ENCODE measurements at regions not wholly inside any gene's neighbourhood (a gene's known extent, or its start where the extent isn't known, plus 50 kb on each side); places are given as distances from the start of the nearest gene placed in this dataset.
A peak's percentile ranks its signal among the peaks of the same experiment; 100 is the strongest.

- H3K36me3 ChIP-seq (ENCODE audit: insufficient read depth, low read length), result no peaks in the 10 kb centered on the region
- no peaks in the 10 kb centered on the region for H3K79me2 ChIP-seq (ENCODE audit: control insufficient read depth, insufficient read depth, low read length, unreplicated experiment)
- no peak overlapping the region for H3K4me3 ChIP-seq (ENCODE audit: low read depth, low read length)
- H3K27me3 ChIP-seq (ENCODE audit: insufficient read depth, low read length), result no peaks in the 10 kb centered on the region
- H3K4me1 ChIP-seq (ENCODE audit: control insufficient read depth, insufficient read depth, low read length, unreplicated experiment), result peaks cover 27% of the 10 kb centered on the region
- no peak overlapping the region for H2AFZ ChIP-seq (ENCODE audit: low read length, unreplicated experiment)
- H3K27ac ChIP-seq (ENCODE audit: low read depth, low read length), result no peak overlapping the region
Observed at GRCh38 chr5:143680672-143681259, 131.2 kb upstream of the HMHB1 start.

GRCh38 chr5:143679777-143680176 is 132.2 kb upstream of the HMHB1 start:
- Histone ChIP-seq H3K4me3 (ENCODE audit: low read depth, low read length) (no peak overlapping the region), H3K79me2 (ENCODE audit: control insufficient read depth, insufficient read depth, low read length, unreplicated experiment) (no peaks in the 10 kb centered on the region), H2AFZ (ENCODE audit: low read length, unreplicated experiment) (no peak overlapping the region), H3K36me3 (ENCODE audit: insufficient read depth, low read length) (no peaks in the 10 kb centered on the region), H3K27ac (ENCODE audit: low read depth, low read length) (peak overlapping the region; percentile 21; the same call in 1 of the 2 replicates), H3K4me1 (ENCODE audit: control insufficient read depth, insufficient read depth, low read length, unreplicated experiment) (peaks cover 27% of the 10 kb centered on the region), H3K27me3 (ENCODE audit: insufficient read depth, low read length) (no peaks in the 10 kb centered on the region)

DNA sequence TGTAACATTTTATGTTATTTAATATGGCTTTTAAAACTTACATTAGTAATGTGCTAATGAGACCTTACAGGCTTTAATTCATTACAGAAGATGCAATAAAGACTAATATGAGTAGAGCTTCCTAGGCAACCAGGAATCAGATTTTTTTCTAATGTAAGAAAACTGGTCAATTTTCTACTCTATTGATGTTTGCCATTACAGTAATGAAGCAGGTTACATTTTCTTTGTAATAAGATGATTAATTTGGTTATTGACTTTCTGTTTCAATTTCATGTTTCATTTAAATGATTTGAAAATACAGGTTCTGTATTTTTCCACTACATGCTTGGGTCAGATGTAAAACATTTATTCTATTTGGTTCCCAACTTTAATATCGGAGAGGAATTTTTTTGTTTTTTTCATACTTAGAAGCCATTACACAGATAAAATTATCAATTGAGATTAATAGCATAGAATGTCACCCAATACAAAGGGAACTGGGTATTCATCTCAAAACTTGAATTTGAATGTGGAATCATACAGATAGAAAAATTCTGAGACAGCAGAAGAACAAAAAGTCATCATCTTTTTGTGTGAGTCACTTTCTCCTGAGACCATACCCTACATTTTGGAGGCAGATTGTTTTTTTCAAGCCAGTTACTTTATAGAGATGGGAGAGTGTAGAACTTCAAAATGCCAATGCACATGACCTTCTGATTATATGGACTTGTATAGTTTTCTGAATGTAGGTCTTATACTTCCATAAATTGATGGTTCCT is 133.6 kb upstream of the HMHB1 start:
- H3K79me2 ChIP-seq (ENCODE audit: control insufficient read depth, insufficient read depth, low read length, unreplicated experiment), result no peaks in the 10 kb centered on the region

GRCh38 chr5:143677403-143677802 is 134.6 kb upstream of the HMHB1 start:
- Histone ChIP-seq H3K4me3 (ENCODE audit: low read depth, low read length) (no peak overlapping the region), H3K79me2 (ENCODE audit: control insufficient read depth, insufficient read depth, low read length, unreplicated experiment) (no peaks in the 10 kb centered on the region), H3K4me1 (ENCODE audit: control insufficient read depth, insufficient read depth, low read length, unreplicated experiment) (peaks cover 36% of the 10 kb centered on the region), H3K27me3 (ENCODE audit: insufficient read depth, low read length) (no peaks in the 10 kb centered on the region), H3K36me3 (ENCODE audit: insufficient read depth, low read length) (no peaks in the 10 kb centered on the region), H2AFZ (ENCODE audit: low read length, unreplicated experiment) (no peak overlapping the region), H3K27ac (ENCODE audit: low read depth, low read length) (no peak overlapping the region)

More for the DNA sequence above, 133.6 kb upstream of the HMHB1 start:
- Histone ChIP-seq H3K36me3 (ENCODE audit: insufficient read depth, low read length) (no peaks in the 10 kb centered on the region), H3K27me3 (ENCODE audit: insufficient read depth, low read length) (no peaks in the 10 kb centered on the region), H3K4me1 (ENCODE audit: control insufficient read depth, insufficient read depth, low read length, unreplicated experiment) (peaks cover 36% of the 10 kb centered on the region), H3K27ac (ENCODE audit: low read depth, low read length) (no peak overlapping the region), H2AFZ (ENCODE audit: low read length, unreplicated experiment) (no peak overlapping the region), H3K4me3 (ENCODE audit: low read depth, low read length) (no peak overlapping the region)

GRCh38 chr5:143676802-143677201 is 135.2 kb upstream of the HMHB1 start:
- H2AFZ ChIP-seq (ENCODE audit: low read length, unreplicated experiment), result no peak overlapping the region
- H3K4me3 ChIP-seq (ENCODE audit: low read depth, low read length), result no peak overlapping the region
- no peaks in the 10 kb centered on the region for H3K36me3 ChIP-seq (ENCODE audit: insufficient read depth, low read length)
- no peaks in the 10 kb centered on the region for H3K79me2 ChIP-seq (ENCODE audit: control insufficient read depth, insufficient read depth, low read length, unreplicated experiment)
- no peak overlapping the region for H3K27ac ChIP-seq (ENCODE audit: low read depth, low read length)
- H3K27me3 ChIP-seq (ENCODE audit: insufficient read depth, low read length), result no peaks in the 10 kb centered on the region
- peaks cover 36% of the 10 kb centered on the region for H3K4me1 ChIP-seq (ENCODE audit: control insufficient read depth, insufficient read depth, low read length, unreplicated experiment)

DNA sequence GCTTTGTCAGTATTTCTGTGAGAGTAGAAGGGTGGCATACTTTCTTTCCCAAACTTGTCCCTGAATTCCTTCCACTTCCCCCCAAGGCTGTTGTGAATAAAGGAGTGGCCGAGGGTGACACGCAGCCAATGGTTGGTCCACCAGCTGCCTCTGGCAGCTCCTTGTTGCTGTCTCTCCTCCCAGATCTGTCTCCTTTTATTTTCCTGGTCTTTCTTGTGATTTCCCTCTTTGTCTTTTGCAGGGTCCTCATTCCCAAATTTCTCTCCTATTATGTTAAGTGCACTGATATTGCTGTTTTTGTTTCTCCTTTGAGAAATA is 137.5 kb upstream of the HMHB1 start:
- peaks cover 19% of the 10 kb centered on the region for H3K4me1 ChIP-seq (ENCODE audit: control insufficient read depth, insufficient read depth, low read length, unreplicated experiment)
- H2AFZ ChIP-seq (ENCODE audit: low read length, unreplicated experiment), result no peak overlapping the region
- no peaks in the 10 kb centered on the region for H3K36me3 ChIP-seq (ENCODE audit: insufficient read depth, low read length)
- H3K27me3 ChIP-seq (ENCODE audit: insufficient read depth, low read length), result no peaks in the 10 kb centered on the region
- H3K27ac ChIP-seq (ENCODE audit: low read depth, low read length), result no peak overlapping the region
- H3K79me2 ChIP-seq (ENCODE audit: control insufficient read depth, insufficient read depth, low read length, unreplicated experiment), result no peaks in the 10 kb centered on the region
- no peak overlapping the region for H3K4me3 ChIP-seq (ENCODE audit: low read depth, low read length)

- Histone ChIP-seq H3K27me3 (ENCODE audit: insufficient read depth, low read length) (no peaks in the 10 kb centered on the region), H3K27ac (ENCODE audit: low read depth, low read length) (no peak overlapping the region), H3K4me1 (ENCODE audit: control insufficient read depth, insufficient read depth, low read length, unreplicated experiment) (peaks cover 14% of the 10 kb centered on the region), H3K4me3 (ENCODE audit: low read depth, low read length) (no peak overlapping the region), H3K36me3 (ENCODE audit: insufficient read depth, low read length) (no peaks in the 10 kb centered on the region), H2AFZ (ENCODE audit: low read length, unreplicated experiment) (no peak overlapping the region), H3K79me2 (ENCODE audit: control insufficient read depth, insufficient read depth, low read length, unreplicated experiment) (no peaks in the 10 kb centered on the region)
Observed at GRCh38 chr5:143673676-143674468, 138.1 kb upstream of the HMHB1 start.

- Histone ChIP-seq H3K36me3 (ENCODE audit: insufficient read depth, low read length) (no peaks in the 10 kb centered on the region), H3K4me1 (ENCODE audit: control insufficient read depth, insufficient read depth, low read length, unreplicated experiment) (peaks cover 9% of the 10 kb centered on the region), H3K79me2 (ENCODE audit: control insufficient read depth, insufficient read depth, low read length, unreplicated experiment) (no peaks in the 10 kb centered on the region), H3K27ac (ENCODE audit: low read depth, low read length) (no peak overlapping the region), H3K4me3 (ENCODE audit: low read depth, low read length) (no peak overlapping the region), H2AFZ (ENCODE audit: low read length, unreplicated experiment) (no peak overlapping the region), H3K27me3 (ENCODE audit: insufficient read depth, low read length) (no peaks in the 10 kb centered on the region)
Observed at GRCh38 chr5:143672806-143673205, 139.2 kb upstream of the HMHB1 start.

DNA sequence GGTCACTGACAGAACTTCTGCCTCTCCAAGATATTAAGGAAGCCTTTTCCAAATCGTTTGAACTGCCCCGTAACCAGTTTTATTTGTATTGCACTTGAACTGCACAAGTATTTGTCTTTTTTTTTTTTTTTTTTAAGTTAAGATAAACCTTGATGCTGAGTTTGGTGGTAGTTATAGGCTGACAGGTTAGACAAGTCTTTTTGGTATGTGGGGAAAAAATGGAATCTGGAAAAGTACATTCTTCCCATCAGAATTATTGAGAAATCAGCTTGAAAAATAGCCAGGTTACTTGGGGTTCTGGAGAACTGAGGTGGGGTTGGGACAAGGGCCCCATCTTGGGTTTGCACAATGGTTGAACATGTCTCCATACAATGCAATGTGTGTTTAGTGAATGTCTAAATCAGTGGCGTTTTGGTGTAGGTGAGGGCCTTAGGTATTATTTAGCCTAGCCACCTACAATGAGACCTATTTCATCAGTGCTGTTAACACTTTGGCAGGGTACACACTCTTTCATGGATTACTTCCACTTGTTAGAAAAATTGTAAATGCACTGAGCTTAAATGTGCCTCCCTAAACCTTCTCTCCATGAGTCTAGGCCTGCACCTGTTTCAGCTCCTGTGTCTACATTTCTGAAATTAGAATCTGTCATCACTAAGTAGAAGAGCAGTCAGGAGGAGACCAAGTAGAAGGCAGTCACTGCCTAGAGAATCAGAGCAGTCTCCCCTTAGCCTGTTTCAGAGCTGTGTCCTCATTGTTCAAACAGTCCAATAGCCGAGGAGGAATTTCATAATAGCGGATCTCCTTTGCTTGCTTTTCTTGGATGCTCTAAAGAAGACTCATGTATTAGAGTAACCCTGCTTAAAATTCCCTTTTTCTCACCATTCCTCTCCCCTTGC is 140.0 kb upstream of the HMHB1 start:
- Histone ChIP-seq H3K36me3 (ENCODE audit: insufficient read depth, low read length) (no peaks in the 10 kb centered on the region), H3K27me3 (ENCODE audit: insufficient read depth, low read length) (no peaks in the 10 kb centered on the region), H3K4me1 (ENCODE audit: control insufficient read depth, insufficient read depth, low read length, unreplicated experiment) (peaks cover 9% of the 10 kb centered on the region), H2AFZ (ENCODE audit: low read length, unreplicated experiment) (no peak overlapping the region), H3K27ac (ENCODE audit: low read depth, low read length) (no peak overlapping the region), H3K79me2 (ENCODE audit: control insufficient read depth, insufficient read depth, low read length, unreplicated experiment) (no peaks in the 10 kb centered on the region), H3K4me3 (ENCODE audit: low read depth, low read length) (no peak overlapping the region)

DNA sequence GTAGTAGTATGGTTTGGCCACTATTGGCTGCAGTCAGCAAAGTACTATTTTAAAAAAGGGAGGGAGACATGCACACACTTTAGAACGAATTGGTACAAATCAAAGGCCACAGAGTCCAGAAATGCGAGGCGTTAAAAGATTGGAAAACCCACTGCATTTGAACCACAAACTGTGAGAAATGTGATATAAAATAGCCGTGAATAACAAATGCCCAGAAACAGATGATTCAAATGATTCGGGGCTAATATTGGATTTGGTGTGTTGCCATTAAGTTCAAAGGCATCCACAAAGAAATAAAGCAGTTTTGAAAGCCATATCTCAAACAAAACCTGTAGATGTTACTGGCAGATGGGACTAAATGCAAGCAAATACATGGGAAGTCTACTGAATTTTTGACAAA is 140.9 kb upstream of the HMHB1 start:
- Histone ChIP-seq H3K36me3 (ENCODE audit: insufficient read depth, low read length) (no peaks in the 10 kb centered on the region), H3K4me3 (ENCODE audit: low read depth, low read length) (no peak overlapping the region), H3K4me1 (ENCODE audit: control insufficient read depth, insufficient read depth, low read length, unreplicated experiment) (peaks cover 9% of the 10 kb centered on the region), H3K27ac (ENCODE audit: low read depth, low read length) (no peak overlapping the region), H3K79me2 (ENCODE audit: control insufficient read depth, insufficient read depth, low read length, unreplicated experiment) (no peaks in the 10 kb centered on the region), H3K27me3 (ENCODE audit: insufficient read depth, low read length) (no peaks in the 10 kb centered on the region), H2AFZ (ENCODE audit: low read length, unreplicated experiment) (no peak overlapping the region)

All from ACC112 (cell line).